PC-9 (cell line): ENCODE measurements at regions not wholly inside any gene's neighbourhood (a gene's known extent, or its start where the extent isn't known, plus 50 kb on each side); places are given as distances from the start of the nearest gene placed in this dataset.

ENCODE experiments used
- BruUV-seq: library from RNA; stranded (reverse); fragments of 400-500 nt; replicated peaks from 2 replicates; lab custom pipeline; 2021; lab: Mats Ljungman, UMichigan
- CTCF ChIA-PET: fragments of 300-600 bp; sonication (Branson Sonifier 250); formaldehyde crosslinking; loops from one replicate; lab custom pipeline; 2022; ENCODE audit warnings: antibody characterized with exemption; lab: Charles Lee
- POLR2A ChIA-PET: fragments of 300-600 bp; sonication (Branson Sonifier 250); formaldehyde crosslinking; loops from one replicate; lab custom pipeline; 2022; ENCODE audit warnings: antibody characterized with exemption; ENCODE audit not compliant: unreplicated experiment; lab: Charles Lee
- DNase-seq, 2 experiments: peaks; one replicate each; pipeline versions ENCODE4 v3.0.0 to v3.0.0-alpha.2; 2015 to 2022; ENCODE audit warnings: mixed read lengths in 1 of 2
- H2AFZ ChIP-seq: fragments of 200-600 bp; sonication (generic); 2 replicates; pipeline ENCODE4 v1.8.1; 2017; ENCODE audit warnings: antibody characterized with exemption
- H3F3A ChIP-seq: fragments of 200-600 bp; sonication (generic); 2 replicates; pipeline ENCODE4 v1.8.1; 2017; ENCODE audit warnings: antibody characterized with exemption, mild to moderate bottlenecking, low read depth; ENCODE audit not compliant: insufficient read depth
- H3K27ac ChIP-seq: fragments of 200-600 bp; sonication (generic); 2 replicates; pipeline ENCODE4 v1.6.1; 2016; ENCODE audit warnings: mixed run types
- H3K27me3 ChIP-seq: fragments of 200-600 bp; sonication (generic); 2 replicates; pipeline ENCODE4 v1.6.1; 2016; ENCODE audit warnings: low read depth, mixed run types; ENCODE audit not compliant: insufficient read depth
- H3K36me3 ChIP-seq: fragments of 200-600 bp; sonication (generic); 2 replicates; pipeline ENCODE4 v1.6.1; 2016; ENCODE audit warnings: low read depth, mixed run types
- H3K4me1 ChIP-seq: fragments of 200-600 bp; sonication (generic); replicated peaks from 2 replicates; pipeline ENCODE4 v1.6.1; 2016; ENCODE audit warnings: mixed run types; ENCODE audit not compliant: insufficient read depth
- H3K4me2 ChIP-seq: fragments of 200-600 bp; sonication (generic); 2 replicates; pipeline ENCODE4 v1.6.1; 2017; ENCODE audit warnings: mixed run types
- H3K4me3 ChIP-seq: fragments of 200-600 bp; sonication (generic); 2 replicates; pipeline ENCODE4 v1.6.1; 2016; ENCODE audit warnings: mixed run types
- H3K79me2 ChIP-seq: fragments of 200-600 bp; sonication (generic); 2 replicates; pipeline ENCODE4 v1.6.1; 2017; ENCODE audit warnings: low read depth, mixed run types
- H3K9me2 ChIP-seq: fragments of 200-600 bp; sonication (generic); 2 replicates; pipeline ENCODE4 v1.8.1; 2017; ENCODE audit warnings: mild to moderate bottlenecking; ENCODE audit not compliant: insufficient read depth
- H3K9me3 ChIP-seq: fragments of 200-600 bp; sonication (generic); 2 replicates; pipeline ENCODE4 v1.8.1; 2016; ENCODE audit warnings: low read depth; ENCODE audit not compliant: insufficient read depth
- H4K20me1 ChIP-seq: fragments of 200-600 bp; sonication (generic); 2 replicates; pipeline ENCODE4 v1.8.1; 2017; ENCODE audit not compliant: insufficient read depth
- EZH2 ChIP-seq: fragments of 200-600 bp; sonication (generic); IDR thresholded peaks from 2 replicates; pipeline ENCODE4 v1.8.0; 2017; ENCODE audit warnings: antibody characterized with exemption, low read depth
- intact Hi-C: fragments of 100-400 bp; cut with micrococcal nuclease; formaldehyde crosslinking; loops from one replicate; pipeline ENCODE4 v1.10.0; 2022; ENCODE audit not compliant: unreplicated experiment
- TF ChIP-seq, protein P1 (sequence below): fragments of 200-600 bp; sonication (generic); conservative IDR thresholded peaks from 2 replicates; pipeline ENCODE4 v1.6.1; 2017; ENCODE audit warnings: mixed run types, antibody characterized with exemption, mild to moderate bottlenecking, moderate library complexity

DNA sequence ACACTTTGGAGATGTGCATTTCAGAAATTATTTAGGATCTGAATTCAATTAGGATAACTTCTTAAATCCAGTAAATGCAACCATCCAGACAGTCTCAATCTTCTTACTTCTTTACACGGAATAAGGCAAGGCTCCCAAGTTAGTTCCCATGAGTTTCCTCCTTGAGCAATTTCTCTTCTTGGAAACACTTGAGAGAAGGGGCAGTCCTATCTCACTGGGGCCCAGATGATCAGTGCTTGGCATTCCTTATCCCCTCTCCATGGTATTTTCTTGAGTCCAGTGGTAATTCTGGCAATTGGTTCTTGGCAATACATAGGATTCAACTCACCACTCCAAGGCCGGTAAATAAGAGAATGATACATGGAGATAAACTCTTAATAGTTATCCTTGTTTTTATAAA lies 87.1 kb upstream of the PTHLH start:
- Histone ChIP-seq H3K9me2 (no peaks in the 10 kb centered on the region), H3F3A (no peaks in the 10 kb centered on the region), H3K27ac (no peak overlapping the region), H3K36me3 (no peaks in the 10 kb centered on the region), H3K27me3 (no peaks in the 10 kb centered on the region), H3K79me2 (no peaks in the 10 kb centered on the region), H3K4me2 (no peak overlapping the region), H3K9me3 (no peaks in the 10 kb centered on the region), H4K20me1 (no peaks in the 10 kb centered on the region), H3K4me1 (no peaks in the 10 kb centered on the region), H3K4me3 (no peak overlapping the region), H2AFZ (no peak overlapping the region)
- CTCF ChIA-PET = interaction anchor here (0.6 kb wide), 1 partner anchor 813 kb away, joined by 3 read pairs; no protein-coding TSS in a partner anchor
- intact Hi-C loops = no loop called here
- DNase-seq = no peak
- BruUV-seq = no TSS peak
- no peak for TF ChIP-seq EZH2
- TF ChIP-seq, protein P1, sequence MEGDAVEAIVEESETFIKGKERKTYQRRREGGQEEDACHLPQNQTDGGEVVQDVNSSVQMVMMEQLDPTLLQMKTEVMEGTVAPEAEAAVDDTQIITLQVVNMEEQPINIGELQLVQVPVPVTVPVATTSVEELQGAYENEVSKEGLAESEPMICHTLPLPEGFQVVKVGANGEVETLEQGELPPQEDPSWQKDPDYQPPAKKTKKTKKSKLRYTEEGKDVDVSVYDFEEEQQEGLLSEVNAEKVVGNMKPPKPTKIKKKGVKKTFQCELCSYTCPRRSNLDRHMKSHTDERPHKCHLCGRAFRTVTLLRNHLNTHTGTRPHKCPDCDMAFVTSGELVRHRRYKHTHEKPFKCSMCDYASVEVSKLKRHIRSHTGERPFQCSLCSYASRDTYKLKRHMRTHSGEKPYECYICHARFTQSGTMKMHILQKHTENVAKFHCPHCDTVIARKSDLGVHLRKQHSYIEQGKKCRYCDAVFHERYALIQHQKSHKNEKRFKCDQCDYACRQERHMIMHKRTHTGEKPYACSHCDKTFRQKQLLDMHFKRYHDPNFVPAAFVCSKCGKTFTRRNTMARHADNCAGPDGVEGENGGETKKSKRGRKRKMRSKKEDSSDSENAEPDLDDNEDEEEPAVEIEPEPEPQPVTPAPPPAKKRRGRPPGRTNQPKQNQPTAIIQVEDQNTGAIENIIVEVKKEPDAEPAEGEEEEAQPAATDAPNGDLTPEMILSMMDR = no peak
- POLR2A ChIA-PET = no interaction called here

DNA sequence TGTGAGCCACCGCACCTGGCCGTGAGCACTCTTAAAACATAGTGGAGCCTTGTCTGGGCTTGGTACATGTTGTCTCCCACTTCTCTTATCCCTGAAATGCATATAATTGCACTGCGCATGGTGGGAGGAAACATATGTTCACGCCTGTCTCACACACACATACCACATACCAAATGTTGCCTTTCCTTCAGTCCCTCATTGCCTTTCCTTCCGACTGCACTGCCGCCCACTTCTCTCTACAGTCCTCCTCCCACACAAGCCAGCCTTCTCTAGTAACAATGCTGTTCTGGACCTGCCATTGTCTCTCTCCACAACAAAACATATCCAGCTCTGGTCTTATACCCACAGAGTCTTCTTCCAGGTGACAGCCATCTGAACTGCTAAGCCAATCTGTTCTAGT lies 88.3 kb upstream of the PTHLH start:
- H3K9me3 ChIP-seq = no peaks in the 10 kb centered on the region
- CTCF ChIA-PET = no interaction called here
- DNase-seq = no peak
- H3K36me3 ChIP-seq = no peaks in the 10 kb centered on the region
- no peak overlapping the region for H2AFZ ChIP-seq
- H3K9me2 ChIP-seq = no peaks in the 10 kb centered on the region
- H3K4me2 ChIP-seq = no peak overlapping the region
- BruUV-seq = no TSS peak
- H3K27ac ChIP-seq = no peak overlapping the region
- no peaks in the 10 kb centered on the region for H4K20me1 ChIP-seq
- no peak for TF ChIP-seq EZH2
- TF ChIP-seq, protein P1 = no peak
- no peak overlapping the region for H3K4me3 ChIP-seq
- H3K27me3 ChIP-seq = no peaks in the 10 kb centered on the region
- no peaks in the 10 kb centered on the region for H3K4me1 ChIP-seq
- H3K79me2 ChIP-seq = no peaks in the 10 kb centered on the region
- H3F3A ChIP-seq = no peaks in the 10 kb centered on the region
- POLR2A ChIA-PET = no interaction called here
- intact Hi-C loops = no loop called here

DNA sequence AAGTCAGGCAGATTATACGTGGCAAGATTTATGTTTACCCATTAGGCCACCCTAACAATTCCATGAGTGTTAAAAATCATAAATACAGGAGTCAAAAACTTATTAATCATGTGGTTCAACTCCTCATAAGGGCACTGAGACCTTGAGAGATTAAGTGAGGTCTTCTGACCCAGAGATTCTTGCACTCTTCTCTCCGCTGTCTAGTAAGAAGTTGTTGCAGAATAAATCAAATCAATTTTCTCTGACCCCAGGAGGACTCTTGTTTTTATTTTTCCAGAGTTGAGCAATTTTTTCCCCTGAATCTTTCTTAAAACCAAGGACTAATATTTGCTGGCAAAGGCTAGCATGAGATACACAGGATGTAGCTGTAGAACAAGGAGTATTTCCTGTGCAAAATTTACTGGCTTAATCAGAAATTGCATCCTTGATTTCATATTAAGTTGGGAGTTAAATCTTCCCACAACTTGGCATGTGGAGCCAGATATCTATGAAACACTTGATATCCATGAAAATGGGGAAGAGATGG lies 90.9 kb upstream of the PTHLH start:
- Histone ChIP-seq H3F3A (no peaks in the 10 kb centered on the region), H3K4me1 (no peaks in the 10 kb centered on the region), H4K20me1 (no peaks in the 10 kb centered on the region), H3K79me2 (no peaks in the 10 kb centered on the region), H3K27ac (no peak overlapping the region), H3K4me3 (no peak overlapping the region), H2AFZ (no peak overlapping the region), H3K4me2 (no peak overlapping the region), H3K36me3 (no peaks in the 10 kb centered on the region), H3K9me3 (no peaks in the 10 kb centered on the region), H3K27me3 (no peaks in the 10 kb centered on the region), H3K9me2 (no peaks in the 10 kb centered on the region)
- no TSS peak for BruUV-seq
- DNase-seq = no peak
- TF ChIP-seq, protein P1 = no peak
- TF ChIP-seq EZH2 = no peak
- intact Hi-C loops = no loop called here
- CTCF ChIA-PET = no interaction called here
- POLR2A ChIA-PET = no interaction called here
